ENCODE measurements at regions not wholly inside any gene's neighbourhood (a gene's known extent, or its start where the extent isn't known, plus 50 kb on each side); places are given as distances from the start of the nearest gene placed in this dataset.

GRCh38 chr10:43000021-43000411, 76.9 kb upstream of the RET start:
- no peak for TF ChIP-seq CTCF (IDR thresholded peaks at IDR 0.05)
- H3K9me3 ChIP-seq (ENCODE audit: control insufficient read depth in 1 of 2, insufficient read depth in 1 of 2, low read length in 2 of 2), result no peaks in the 10 kb centered on the region
- no peak overlapping the region for H3K4me3 ChIP-seq (ENCODE audit: low read length)
- H3K4me1 ChIP-seq (ENCODE audit: insufficient read depth, low read length), result no peaks in the 10 kb centered on the region
- Mint-ChIP-seq H3K36me3 (ENCODE audit: low read depth) (no peaks in the 10 kb centered on the region), H3K27me3 (no peaks in the 10 kb centered on the region), H3K27ac (no peak overlapping the region), H3K9me3 (no peaks in the 10 kb centered on the region), H3K4me3 (no peak overlapping the region), H3K4me1 (ENCODE audit: low read depth) (no peaks in the 10 kb centered on the region)
- peaks cover 0 to 2% of the 10 kb centered on the region in 2 experiments for H3K27me3 ChIP-seq (ENCODE audit: control insufficient read depth in 1 of 2, insufficient read depth in 2 of 2, low read length in 2 of 2)
- intact Hi-C loops (cut with DNase I, micrococcal nuclease), result no loop called here
- no peak overlapping the region for H3K27ac ChIP-seq (ENCODE audit: low read depth in 1 of 2, low read length in 2 of 2)
- no peaks in the 10 kb centered on the region for H3K36me3 ChIP-seq (ENCODE audit: insufficient read depth, low read length)
- DNase-seq, result no peak
- ChIA-PET POLR2A (no interaction called here), CTCF (no interaction called here)
- no peak for ATAC-seq (ENCODE audit: poor library complexity)

DNA sequence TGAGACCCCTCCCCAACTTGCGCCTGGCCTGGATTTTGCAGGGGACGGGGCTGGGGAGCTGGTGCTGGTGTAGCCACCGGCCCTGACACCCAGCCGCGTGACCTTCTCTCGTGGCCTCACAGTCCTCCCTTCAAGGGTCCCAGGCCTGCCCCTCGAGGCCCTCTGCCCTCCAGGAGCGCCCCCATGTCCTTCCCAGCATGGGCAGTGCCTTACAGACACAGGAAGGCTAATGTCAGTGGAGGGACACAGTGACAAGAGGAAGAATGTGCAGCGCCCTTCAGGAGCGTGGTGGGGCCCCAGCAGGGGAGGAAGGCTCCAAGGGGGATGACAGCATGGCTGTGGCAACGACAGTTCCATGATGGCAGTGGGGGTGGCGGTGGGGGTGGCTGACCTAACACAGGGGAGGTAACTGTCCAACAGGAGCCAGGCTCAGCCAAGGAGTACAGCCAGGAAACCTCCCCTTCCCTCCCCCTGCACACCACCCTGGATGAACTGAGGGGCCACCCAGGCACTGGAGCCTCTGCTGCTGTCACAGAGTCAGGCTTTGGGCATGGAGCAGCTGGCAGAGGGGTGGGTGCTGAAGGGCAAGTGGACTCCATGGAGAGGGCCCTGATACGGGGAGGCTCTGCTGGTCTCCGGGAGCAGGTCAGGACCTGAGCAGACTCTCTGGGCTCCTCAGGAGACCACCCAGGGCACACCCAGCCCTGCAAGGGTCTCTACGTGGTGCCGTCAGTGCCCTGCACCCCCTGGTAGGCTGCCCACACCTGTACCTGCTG, 76.0 kb upstream of the RET start:
- no peaks in the 10 kb centered on the region for H3K27me3 Mint-ChIP-seq
- ATAC-seq (ENCODE audit: poor library complexity) (no peak), DNase-seq (no peak)
- Histone ChIP-seq H3K27me3 (ENCODE audit: control insufficient read depth in 1 of 2, insufficient read depth in 2 of 2, low read length in 2 of 2) (peaks cover 0 to 2% of the 10 kb centered on the region in 2 experiments), H3K4me3 (ENCODE audit: low read length) (no peak overlapping the region), H3K9me3 (ENCODE audit: control insufficient read depth in 1 of 2, insufficient read depth in 1 of 2, low read length in 2 of 2) (no peaks in the 10 kb centered on the region), H3K4me1 (ENCODE audit: insufficient read depth, low read length) (no peaks in the 10 kb centered on the region), H3K27ac (ENCODE audit: low read depth in 1 of 2, low read length in 2 of 2) (no peak overlapping the region), H3K36me3 (ENCODE audit: insufficient read depth, low read length) (no peaks in the 10 kb centered on the region)
- ChIA-PET POLR2A (no interaction called here), CTCF (no interaction called here)
- H3K9me3 Mint-ChIP-seq, result no peaks in the 10 kb centered on the region
- H3K4me3 Mint-ChIP-seq, result no peak overlapping the region
- TF ChIP-seq CTCF (IDR thresholded peaks at IDR 0.05), result no peak
- intact Hi-C loops (cut with DNase I, micrococcal nuclease), result no loop called here
- no peak overlapping the region for H3K27ac Mint-ChIP-seq
- H3K36me3 Mint-ChIP-seq (ENCODE audit: low read depth), result no peaks in the 10 kb centered on the region
- no peaks in the 10 kb centered on the region for H3K4me1 Mint-ChIP-seq (ENCODE audit: low read depth)

DNA sequence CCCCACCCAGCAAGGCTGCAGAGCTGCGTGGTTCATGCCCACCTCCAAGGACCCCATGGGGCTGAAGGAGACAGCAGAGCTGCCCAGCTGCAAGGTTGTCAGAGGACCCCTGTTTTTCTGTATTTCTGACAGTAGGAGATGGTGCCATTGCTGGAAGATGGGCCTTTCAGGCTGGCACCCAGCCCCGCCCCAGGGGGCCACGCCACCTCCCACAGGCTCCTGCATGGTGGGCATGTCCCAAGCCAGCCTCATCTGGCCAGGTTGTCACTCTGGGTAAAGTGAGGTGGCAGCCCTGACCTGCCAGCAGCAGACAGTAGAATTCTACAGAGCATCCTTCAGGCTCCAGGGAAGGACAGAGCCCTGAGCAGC, 75.5 kb upstream of the RET start:
- Histone ChIP-seq H3K36me3 (ENCODE audit: insufficient read depth, low read length) (no peaks in the 10 kb centered on the region), H3K27ac (ENCODE audit: low read depth in 1 of 2, low read length in 2 of 2) (no peak overlapping the region), H3K9me3 (ENCODE audit: control insufficient read depth in 1 of 2, insufficient read depth in 1 of 2, low read length in 2 of 2) (no peaks in the 10 kb centered on the region), H3K27me3 (ENCODE audit: control insufficient read depth in 1 of 2, insufficient read depth in 2 of 2, low read length in 2 of 2) (peaks cover 0 to 2% of the 10 kb centered on the region in 2 experiments), H3K4me3 (ENCODE audit: low read length) (no peak overlapping the region), H3K4me1 (ENCODE audit: insufficient read depth, low read length) (no peaks in the 10 kb centered on the region)
- DNase-seq (no peak), ATAC-seq (ENCODE audit: poor library complexity) (no peak)
- Mint-ChIP-seq H3K36me3 (ENCODE audit: low read depth) (no peaks in the 10 kb centered on the region), H3K9me3 (no peaks in the 10 kb centered on the region), H3K4me1 (ENCODE audit: low read depth) (no peaks in the 10 kb centered on the region), H3K27me3 (peaks cover 4% of the 10 kb centered on the region), H3K4me3 (no peak overlapping the region), H3K27ac (no peak overlapping the region)
- no peak for TF ChIP-seq CTCF (IDR thresholded peaks at IDR 0.05)
- CTCF ChIA-PET, result no interaction called here
- intact Hi-C loops (cut with DNase I, micrococcal nuclease), result no loop called here
- POLR2A ChIA-PET, result no interaction called here
